HG03103 (cell line): ENCODE measurements at regions not wholly inside any gene's neighbourhood (a gene's known extent, or its start where the extent isn't known, plus 50 kb on each side); places are given as distances from the start of the nearest gene placed in this dataset.
"Not testable (repeated sequence)": the region's sequence is repeated elsewhere in the genome, so short reads cannot be mapped to it uniquely, and the experiment has no call there.

Source experiments
- ATAC-seq: cut with Tn5 transposase; IDR thresholded peaks from one replicate; pipeline ENCODE4 v1.9.1; 2021; ENCODE audit warnings: low read depth; ENCODE audit not compliant: unreplicated experiment

DNA sequence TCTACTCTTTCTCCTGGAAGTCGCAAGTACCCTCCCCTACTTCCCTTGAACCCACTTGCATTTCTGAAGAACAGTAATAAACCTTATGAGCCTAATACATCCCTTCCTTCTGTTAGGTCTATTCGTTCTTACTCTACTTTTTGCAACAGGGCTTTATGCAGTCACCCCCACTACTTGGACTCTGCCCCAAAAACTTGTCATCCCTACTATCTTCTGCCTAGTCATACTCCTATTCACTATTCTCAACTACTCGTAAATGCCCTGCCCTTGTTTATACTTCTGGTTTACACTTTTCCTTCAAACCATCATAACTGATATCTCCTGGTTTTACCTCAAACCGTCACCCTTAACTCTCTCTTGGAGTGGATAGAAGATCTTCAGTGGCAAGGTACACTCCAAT lies 55.2 kb upstream of the SLIT2 start:
- no peak for ATAC-seq

DNA sequence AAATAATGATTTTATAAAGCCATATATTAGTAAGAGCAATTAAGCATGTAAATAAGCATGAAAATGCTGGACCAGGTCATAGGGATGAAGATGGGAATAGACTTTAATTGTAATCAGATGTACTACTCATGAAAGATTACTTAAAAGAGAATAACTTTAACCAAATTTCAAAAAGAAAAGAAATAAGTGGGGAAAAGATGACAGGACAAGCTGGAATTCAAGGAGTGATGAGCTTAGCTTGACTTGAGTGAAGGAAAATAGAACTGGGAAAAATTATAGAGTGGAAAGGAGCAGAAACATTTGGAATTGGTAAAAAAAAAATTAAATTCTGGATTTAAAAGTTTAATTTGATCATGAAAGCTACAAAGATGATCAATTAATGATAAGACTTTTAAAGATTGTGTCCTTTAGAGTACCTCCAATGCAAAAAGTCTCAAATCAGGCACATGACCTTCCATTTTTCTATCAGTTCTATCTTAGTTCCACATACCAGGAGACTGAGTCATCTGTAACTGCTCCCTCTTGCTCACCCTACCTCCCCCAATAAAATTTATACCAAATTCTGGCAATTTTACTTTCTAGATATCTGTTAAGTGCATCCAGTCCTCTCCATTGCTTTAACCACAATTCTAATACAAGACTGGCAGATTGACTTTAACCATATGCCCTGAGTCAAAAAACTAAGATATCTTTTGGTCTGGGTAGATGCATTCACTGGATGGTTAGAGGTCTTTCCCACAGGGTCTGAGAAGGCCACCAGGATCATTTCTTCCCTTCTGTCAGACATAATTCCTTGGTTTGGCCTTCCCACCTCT lies 56.4 kb upstream of the SLIT2 start:
- no peak for ATAC-seq

DNA sequence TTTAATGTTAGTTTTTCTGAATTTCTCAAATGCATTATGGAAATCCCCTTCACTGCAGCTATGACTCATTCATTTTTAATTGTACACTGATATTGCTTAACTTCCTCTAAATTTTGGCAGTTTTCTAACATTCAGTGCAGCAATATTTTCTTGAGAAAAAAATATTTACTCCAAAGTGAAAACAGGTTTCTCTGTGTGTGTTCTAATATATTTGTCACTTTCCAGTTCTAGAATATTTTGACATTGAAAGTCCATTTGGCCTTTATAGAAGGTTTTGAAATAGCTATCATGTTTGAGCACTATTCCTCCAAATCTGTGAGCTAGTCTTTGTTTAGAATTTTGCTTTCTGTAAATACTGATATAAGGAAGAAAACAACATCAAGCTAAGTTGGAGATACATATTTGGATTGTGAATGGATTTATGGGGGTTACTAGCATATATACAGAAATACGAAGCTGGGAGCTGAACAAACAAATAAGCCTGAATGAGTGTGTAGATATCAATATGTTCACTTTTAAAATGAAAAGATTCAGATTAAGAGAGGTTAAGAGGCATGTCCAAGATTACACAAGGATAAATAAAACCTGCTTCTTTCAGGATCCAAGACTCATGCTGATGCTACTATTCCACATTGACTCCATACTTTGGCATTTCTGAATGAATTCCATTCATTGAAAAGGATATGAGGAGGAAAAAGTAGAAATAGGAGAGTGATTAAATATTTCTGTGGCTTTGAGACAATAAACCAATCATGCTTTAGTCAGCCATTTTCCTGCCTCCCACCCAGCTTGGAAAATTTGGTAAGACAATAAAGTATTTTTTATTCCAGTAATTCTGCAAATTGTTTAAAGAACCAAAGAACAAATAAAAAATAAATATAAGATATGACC lies 57.3 kb upstream of the SLIT2 start:
- no peak for ATAC-seq

DNA sequence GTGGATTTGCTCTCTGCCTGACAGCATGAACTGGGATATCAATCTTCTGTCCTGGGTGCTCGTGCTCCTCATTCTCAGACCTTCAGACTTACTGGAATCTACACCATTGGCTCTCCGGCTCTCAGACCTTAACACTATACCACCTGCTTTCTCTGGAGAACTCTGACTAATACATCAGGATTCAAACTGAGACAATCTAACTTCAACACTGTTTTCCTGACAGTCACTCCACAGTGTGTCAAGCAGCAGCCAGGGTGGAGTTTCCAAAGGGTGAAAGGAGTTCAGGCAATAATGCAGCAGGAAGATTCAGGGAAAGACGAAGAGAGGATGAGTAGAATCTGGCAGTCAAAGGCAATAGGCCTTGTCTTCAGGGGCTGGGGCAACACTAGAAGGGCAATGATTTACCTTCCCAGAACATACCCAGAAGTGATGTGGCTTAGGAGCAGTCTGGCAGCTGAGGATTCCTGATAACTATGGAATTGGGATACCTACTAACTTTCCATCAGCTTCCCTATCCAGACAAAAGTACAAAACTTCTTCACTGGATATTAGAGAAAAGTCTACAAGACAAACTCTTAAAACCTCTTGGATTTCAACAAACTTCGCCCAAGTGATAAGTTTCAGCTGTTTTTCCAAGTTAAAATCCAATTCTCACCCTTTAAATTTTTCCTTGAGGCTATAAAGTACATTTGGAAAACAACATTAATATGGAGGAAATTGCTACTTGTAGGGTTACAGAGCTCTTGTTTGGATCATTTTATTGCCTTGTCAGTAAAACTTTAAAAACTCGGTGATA lies 58.4 kb upstream of the SLIT2 start:
- no peak for ATAC-seq

DNA sequence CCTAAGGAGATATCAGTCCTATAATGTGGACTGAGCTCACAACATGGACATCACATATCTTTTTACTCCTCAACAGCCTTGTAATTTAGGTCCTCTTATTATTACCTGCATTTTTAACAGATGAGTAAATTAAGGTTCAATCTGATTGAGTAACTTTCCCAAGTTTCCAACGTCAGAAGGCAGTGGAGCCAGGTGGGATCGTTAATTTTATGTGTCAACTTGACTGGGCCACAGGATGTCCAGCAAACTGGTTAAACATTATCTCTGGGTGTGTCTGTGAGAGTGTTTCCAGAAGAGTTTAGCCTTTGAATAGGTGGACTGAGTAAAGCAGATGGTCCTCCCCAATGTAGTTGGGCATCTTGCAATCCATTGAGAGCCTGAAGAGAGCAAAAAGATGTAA lies 59.0 kb upstream of the SLIT2 start:
- ATAC-seq = no peak

DNA sequence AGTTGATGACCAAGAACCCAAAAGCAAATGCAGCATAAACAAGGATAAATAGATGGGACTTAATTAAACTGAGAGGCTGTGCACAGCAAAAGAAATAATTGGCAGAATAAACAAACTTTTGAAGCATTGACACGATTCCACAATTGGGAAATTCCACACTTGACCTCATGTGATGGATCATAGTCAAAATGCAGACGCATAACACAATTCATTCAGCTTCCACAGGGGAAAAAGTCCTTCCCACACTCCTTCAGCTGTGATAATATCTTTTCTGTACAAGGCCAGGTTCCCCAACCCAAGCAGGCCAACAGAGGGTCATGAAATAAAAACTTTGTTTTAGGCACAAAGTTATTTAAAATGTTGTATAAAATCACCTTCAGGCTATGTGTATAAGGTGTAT lies 66.6 kb upstream of the SLIT2 start:
- ATAC-seq = no peak

DNA sequence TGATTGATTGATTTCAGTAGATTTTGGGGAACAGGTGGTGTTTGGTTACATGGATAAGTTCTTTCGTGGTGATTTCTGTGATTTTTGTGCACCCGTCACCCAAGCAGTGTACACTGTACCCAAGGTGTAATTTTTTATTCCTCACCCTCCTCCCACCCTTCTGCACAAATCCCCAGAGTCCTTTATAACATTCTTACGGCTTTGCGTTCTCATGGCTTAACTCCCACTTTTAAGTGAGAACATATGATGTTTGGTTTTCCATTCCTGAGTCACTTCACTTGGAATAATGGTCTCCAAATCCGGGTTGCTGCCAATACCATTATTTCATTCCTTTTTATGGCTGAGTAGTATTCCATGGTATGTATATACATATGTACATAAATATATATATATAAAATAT lies 68.6 kb upstream of the SLIT2 start:
- ATAC-seq = not testable (repeated sequence)

DNA sequence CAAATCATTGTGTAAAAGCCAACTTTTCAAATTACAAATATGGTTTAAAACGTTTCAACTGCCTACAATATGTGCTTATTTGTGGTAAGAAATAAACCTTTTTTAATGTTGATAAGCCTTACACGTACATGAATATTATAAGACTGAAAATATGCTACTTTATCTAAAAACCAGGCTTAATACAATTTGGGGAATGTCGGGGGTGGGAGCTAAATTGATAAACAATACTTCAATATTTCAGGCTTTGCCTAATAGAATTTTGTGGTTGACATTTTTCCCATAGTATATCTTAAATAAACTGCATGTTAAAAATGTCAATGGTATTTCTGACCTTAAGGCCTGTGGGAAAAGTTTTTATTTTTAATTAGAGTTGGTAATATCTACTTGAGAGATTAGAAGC lies 69.8 kb upstream of the SLIT2 start:
- no peak for ATAC-seq

DNA sequence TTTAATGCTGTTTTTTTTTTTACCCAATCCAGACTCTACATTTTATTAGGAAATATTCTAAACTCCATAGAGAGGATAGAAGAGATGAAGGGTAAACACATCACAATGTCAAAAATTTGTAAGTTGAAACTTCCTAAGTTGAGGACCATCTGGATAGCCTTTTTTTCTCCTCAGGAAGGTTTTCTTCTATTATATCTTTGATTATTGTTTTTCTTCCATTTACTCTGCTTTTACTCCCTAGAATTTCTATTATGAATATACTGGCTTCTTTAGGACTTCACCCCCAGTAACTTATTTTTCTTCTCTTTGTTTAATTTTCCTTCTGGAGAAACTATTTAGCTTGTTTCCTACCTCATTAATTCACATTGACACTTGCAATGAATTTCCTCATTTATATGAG lies 71.2 kb upstream of the SLIT2 start:
- no peak for ATAC-seq

DNA sequence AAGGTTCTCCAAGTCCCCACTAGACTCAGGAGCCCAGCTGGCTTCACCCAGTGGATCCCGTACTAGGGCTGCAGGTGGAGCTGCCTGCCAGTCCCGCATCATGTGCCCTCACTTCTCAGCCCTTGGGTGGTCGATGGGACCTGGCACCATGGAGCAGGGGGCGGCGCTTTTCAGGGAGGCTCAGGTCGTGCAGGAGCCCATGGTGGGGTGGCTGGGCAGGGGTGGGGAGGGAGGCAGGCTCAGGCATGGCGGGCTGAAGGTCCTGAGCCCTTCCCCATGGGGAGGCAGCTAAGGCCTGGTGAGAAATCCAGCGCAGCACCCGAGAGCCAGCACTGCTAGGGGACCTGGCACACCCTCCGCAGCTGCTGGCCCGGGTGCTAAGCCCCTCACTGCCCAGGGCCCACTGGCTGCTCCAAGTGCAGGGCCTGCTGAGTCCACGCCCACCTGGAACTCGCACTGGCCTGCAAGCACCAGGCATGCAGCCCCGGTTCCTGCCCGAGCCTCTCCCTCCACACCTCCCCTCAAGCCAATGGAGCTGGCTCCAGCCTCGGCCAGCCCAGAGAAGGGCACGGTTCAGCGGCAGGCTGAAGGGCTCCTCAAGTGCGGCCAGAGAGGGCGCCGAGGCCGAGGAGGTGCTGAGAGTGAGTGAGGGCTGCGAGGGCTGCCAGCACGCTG lies 72.7 kb upstream of the SLIT2 start:
- no peak for ATAC-seq

DNA sequence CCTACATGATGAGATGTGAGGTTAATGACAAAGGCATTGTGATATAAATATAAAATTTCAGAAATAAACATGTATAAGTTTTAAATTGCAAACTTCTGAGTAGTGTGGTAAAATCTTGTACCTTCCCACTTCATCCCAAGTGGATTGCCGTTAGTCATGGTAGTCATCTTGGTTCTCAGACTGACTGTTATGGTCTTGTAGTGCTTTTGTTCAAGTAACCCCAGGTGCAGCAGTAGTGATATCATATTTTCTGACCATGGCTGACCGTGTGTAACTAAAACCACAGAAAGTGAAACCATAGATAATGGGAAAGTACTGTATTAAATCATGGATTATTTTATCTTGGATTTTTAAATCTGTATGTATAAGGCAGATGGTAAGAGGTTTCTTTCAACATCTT lies 74.8 kb upstream of the SLIT2 start:
- ATAC-seq = no peak

DNA sequence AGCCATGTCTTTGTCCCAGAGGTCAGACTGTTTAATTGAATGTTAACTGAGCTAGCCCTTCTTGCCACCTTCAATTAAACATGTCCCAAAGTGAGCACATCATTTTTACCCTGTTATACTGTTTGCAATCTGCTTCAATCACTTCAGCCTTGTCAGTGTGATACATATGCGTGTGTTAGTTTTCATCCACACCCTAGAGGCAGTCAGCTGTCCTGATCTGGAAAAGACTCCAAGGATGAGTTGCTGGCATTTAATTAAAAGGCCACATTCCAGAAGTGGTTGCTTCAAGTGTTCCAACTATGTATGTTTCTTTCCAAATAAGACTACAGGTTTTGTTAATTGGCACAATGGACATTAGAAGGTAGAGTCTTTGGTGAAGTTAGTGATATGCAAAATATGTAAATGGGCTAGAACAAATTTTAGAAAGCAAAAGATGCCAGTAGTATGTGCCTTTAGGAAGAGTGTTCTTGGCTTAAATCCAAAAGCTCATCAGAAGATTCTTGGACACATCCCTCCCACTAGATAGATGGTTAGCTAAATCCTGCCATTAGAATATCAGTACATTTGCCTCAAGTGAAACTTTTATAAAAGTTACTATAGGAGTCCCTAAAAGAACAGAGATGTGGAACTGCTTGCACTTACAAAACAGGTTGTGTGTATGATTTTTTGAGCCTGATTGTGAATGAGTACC lies 79.5 kb upstream of the SLIT2 start:
- ATAC-seq = no peak

DNA sequence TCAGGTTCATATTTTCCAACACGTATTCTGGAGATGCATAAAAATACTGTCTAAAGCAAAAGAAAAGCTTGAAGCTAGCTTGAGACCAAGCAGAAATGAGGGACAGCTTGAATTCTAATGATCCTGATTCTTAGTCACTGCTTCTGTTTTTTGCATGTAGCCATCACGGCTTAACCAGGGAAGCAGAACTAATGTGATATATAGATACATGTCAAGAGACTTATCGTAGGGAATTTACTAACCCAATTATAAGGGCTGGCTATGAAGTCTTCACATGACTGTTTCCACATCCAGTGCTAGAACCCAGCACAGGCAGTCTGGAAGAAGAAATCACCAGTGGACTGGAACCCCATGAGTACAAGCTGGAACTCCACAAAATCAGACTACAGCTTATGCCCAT lies 85.2 kb upstream of the SLIT2 start:
- ATAC-seq = no peak

DNA sequence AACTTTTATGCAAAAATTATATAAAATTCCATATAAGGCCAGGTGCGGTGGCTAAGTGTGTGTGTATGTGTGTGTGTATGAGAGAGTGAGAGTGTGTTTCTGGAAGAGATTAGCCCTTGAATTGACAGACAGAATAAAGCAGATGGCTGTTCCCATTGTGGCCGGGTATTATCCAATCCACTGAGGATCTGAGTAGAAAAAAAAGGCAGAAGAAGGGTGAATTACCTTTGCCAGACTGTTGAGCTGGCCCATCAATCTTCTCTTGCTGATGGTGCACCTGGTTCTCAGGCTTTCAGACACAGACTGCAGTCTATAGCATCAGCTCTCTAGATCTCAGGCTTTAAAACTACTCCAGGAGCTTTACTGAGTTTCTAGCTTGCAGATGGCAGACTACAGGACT lies 92.2 kb upstream of the SLIT2 start:
- ATAC-seq = no peak

DNA sequence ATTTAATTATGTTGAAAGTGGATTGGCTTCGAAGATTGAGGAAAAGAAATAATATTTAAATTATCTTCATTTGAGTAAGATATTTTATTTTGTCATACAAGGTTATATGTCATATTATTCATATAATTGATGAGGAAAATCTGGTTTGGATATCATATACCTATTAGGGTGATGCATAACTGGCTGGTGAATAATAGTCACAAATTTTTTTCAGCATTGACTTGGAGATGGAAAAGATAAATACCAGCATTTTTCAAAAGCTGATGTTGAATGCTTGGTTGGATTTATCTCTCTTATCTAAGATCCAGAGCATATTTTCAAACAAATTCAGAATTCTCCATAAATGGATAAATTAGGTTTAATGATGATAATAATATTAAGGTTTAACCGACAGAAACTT lies 93.5 kb upstream of the SLIT2 start:
- no peak for ATAC-seq

DNA sequence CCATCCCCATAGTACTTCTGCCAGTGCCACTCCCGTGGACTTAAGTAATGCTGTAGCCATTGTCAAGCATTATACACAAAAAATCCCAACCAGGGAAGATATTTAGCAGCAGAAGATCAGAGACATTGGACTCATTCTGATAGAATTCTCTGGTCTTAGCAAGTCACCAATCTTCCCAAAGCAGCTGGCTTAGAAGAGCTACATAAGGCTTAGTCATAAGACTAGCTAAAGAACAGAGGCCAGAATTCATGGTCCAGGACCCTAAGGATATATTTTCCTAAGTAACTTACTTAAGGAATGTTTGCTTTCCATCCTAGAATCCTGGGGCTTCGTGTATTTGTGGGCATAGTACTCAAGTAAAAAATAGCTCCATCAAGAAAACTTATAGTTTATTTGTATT lies 100.3 kb upstream of the SLIT2 start:
- ATAC-seq = no peak

DNA sequence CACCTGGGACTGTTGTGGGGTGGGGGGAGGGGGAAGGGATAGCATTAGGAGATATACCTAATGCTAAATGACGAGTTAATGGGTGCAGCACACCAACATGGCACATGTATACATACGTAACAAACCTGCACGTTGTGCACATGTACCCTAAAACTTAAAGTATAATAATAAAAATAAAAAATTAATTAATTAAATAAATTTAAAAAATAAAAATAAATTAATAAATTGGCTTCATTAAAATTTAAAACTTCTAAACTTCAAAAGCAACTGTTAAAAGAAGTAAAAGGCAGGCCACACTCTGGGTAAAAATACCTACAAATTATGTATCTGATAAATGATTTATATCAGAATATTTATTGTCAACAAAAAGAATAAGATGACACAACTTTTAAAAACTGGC lies 102.6 kb upstream of the SLIT2 start:
- not testable (repeated sequence) for ATAC-seq

DNA sequence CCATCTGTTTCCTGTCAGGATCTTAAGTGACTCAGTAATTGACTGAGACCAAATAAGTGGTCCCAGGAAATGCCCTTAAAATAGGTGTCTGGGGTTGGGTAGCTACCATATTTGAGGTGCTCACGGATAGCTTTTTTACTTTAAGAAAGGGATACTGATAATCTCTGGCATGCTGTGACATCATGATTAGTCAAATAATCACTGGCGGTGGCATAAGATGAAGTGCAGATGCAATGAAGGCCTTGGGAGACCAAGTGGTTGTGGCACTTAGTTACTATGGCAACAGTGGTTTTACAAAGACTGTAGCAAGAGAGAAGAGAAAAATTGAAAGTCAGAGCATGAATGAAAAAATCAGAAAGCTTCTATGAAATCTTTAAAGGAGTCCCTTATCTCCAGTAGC lies 114.5 kb upstream of the SLIT2 start:
- no peak for ATAC-seq

DNA sequence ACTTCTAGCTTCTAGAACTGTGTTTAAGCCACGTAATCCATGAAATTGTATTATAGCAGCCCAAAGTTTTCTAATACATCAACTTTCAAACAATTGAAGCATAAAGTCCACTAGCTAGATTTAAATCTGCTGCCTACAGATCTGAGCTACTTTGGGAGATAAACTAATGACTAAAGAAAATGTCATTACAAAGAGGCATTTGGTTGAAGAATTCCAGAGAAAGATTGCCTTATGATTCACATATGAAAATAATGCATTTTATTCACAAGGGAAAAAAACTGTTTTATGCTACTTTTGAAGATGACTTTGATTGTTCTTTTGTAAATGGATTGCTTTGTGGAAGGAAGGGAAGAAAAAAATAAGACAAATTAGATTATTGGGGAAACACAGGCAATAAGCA lies 124.1 kb upstream of the SLIT2 start:
- ATAC-seq = no peak

DNA sequence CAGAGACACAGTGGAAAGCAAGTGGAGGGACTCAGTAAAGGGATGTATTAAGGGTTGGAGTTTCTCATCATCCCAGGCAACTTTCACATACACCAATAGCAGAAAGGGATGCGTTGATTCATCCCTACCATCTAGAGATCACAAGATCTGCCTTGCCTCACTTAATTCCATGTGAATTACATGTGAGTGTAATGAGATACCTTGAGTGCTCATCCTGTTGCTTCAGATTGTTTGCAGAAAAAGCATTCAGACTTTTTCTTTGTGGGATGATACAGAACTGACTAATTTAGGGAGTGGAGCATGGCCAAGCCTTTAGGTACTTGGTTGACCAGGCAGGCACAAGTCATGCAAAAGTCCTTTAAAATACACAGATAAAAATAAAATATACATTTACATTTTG lies 124.8 kb upstream of the SLIT2 start:
- no peak for ATAC-seq
